Forelimb muscle (tissue), 1 donor: ENCODE measurements at regions not wholly inside any gene's neighbourhood (a gene's known extent, or its start where the extent isn't known, plus 50 kb on each side); places are given as distances from the start of the nearest gene placed in this dataset.
"Not testable (repeated sequence)": the region's sequence is repeated elsewhere in the genome, so short reads cannot be mapped to it uniquely, and the experiment has no call there.

ENCODE experiments used
- DNase-seq: peaks from one replicate; pipeline ENCODE4 v3.0.0-alpha.2; 2013; ENCODE audit warnings: low read depth

GRCh38 chr7:23938215-23938614 is 228.2 kb downstream of the STK31 start:
- DNase-seq: no peak

- DNase-seq: no peak
Measured at GRCh38 chr7:23938937-23939552, 229.0 kb downstream of the STK31 start.

- DNase-seq: not testable (repeated sequence)
Measured at GRCh38 chr7:23939747-23940146, 229.7 kb downstream of the STK31 start.

- no peak for DNase-seq
Measured at GRCh38 chr7:23941551-23941950, 231.5 kb downstream of the STK31 start.

GRCh38 chr7:23942032-23942431 is 232.0 kb downstream of the STK31 start:
- no peak for DNase-seq

GRCh38 chr7:23944131-23944530 is 234.1 kb downstream of the STK31 start:
- DNase-seq: no peak

- no peak for DNase-seq
Measured at GRCh38 chr7:23945472-23945871, 235.5 kb downstream of the STK31 start.

GRCh38 chr7:23955145-23955544 is 245.1 kb downstream of the STK31 start:
- no peak for DNase-seq

GRCh38 chr7:23955600-23956149 is 245.7 kb downstream of the STK31 start:
- no peak for DNase-seq

- DNase-seq: no peak
Measured at GRCh38 chr7:23956772-23957576, 247.0 kb downstream of the STK31 start.

- DNase-seq: no peak
Measured at GRCh38 chr7:23959821-23960220, 249.8 kb downstream of the STK31 start.

- no peak for DNase-seq
Measured at GRCh38 chr7:23960361-23960760, 250.3 kb downstream of the STK31 start.

- DNase-seq: no peak
Measured at GRCh38 chr7:23963461-23964165, 253.6 kb downstream of the STK31 start.

GRCh38 chr7:23964715-23965114 is 254.7 kb downstream of the STK31 start:
- DNase-seq: no peak

- no peak for DNase-seq
Measured at GRCh38 chr7:23965296-23965695, 255.3 kb downstream of the STK31 start.

- no peak for DNase-seq
Measured at GRCh38 chr7:23966941-23967340, 256.9 kb downstream of the STK31 start.

- no peak for DNase-seq
Measured at GRCh38 chr7:23967949-23968599, 258.1 kb downstream of the STK31 start.

GRCh38 chr7:23968791-23969190 is 258.8 kb downstream of the STK31 start:
- DNase-seq: no peak

GRCh38 chr7:23969443-23969842 is 259.4 kb downstream of the STK31 start:
- no peak for DNase-seq

GRCh38 chr7:23970193-23970592 is 260.2 kb downstream of the STK31 start:
- DNase-seq: no peak

GRCh38 chr7:23971031-23971430 is 261.0 kb downstream of the STK31 start:
- no peak for DNase-seq

GRCh38 chr7:23972057-23972456 is 262.0 kb downstream of the STK31 start:
- DNase-seq: no peak
